HG03097 (cell line): ENCODE measurements at regions not wholly inside any gene's neighbourhood (a gene's known extent, or its start where the extent isn't known, plus 50 kb on each side); places are given as distances from the start of the nearest gene placed in this dataset.

ENCODE experiments used
- ATAC-seq: cut with Tn5 transposase; IDR thresholded peaks from one replicate; pipeline ENCODE4 v1.9.1; 2021; ENCODE audit not compliant: unreplicated experiment, low FRiP score

- no peak for ATAC-seq
These were observed 198.2 kb upstream of the PLEKHG7 start for GRCh38 chr12:92504594-92504981.

DNA sequence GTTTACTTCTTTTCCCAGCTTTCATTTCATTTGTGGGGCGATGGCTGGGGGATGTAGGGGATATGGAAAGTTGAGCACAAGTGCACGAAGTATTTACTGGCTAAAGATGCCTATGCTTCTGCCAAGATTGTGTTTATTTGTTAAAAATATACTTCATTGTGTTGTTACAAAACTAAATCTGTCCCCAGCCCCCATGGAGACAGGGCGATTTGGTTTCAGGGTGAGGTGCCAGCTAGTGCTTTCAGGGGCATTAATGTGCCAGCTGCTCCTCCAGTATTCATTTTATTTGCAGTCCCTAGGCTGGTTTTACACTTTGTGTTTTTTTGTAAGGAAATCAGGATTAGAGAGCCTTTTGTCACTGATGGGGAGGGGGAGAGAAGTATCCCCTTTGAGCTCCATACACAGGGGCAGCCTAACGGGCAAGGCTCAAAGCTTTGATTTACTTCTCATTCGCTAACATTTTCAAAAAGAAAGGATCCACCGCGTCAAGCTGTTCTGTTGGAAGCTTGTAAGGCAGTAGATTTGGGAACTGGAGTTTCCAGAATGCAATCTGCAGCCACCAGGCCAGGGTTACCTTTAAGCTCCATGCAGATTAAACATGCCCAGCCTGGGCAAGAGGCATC is 198.7 kb upstream of the PLEKHG7 start:
- ATAC-seq, result no peak

GRCh38 chr12:92503029-92503931 is 199.5 kb upstream of the PLEKHG7 start:
- peak; percentile 48 for ATAC-seq

- peak; percentile 42 for ATAC-seq
These were observed 200.3 kb upstream of the PLEKHG7 start for GRCh38 chr12:92502417-92503028.

- peak; percentile 63 for ATAC-seq
These were observed 206.0 kb upstream of the PLEKHG7 start for GRCh38 chr12:92496790-92497189.

DNA sequence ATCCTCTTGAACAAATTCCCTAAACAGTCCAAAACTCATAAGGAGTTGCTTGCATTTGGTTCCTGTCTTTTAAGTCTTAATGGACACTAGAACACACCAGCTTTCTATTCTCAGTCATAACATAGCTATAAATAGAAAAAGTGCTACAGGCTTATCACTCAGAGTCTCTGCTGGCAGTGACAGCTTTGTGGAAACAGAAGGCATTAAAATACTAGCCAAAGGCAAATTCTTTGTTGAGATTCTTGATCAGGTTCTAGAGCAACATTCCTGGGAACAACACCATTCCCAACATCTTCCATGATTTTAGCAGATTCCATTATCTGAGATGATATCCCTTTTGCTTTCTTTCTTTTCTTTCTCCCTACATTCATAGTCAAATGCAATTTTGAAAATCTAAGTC is 207.7 kb upstream of the PLEKHG7 start:
- ATAC-seq, result no peak

DNA sequence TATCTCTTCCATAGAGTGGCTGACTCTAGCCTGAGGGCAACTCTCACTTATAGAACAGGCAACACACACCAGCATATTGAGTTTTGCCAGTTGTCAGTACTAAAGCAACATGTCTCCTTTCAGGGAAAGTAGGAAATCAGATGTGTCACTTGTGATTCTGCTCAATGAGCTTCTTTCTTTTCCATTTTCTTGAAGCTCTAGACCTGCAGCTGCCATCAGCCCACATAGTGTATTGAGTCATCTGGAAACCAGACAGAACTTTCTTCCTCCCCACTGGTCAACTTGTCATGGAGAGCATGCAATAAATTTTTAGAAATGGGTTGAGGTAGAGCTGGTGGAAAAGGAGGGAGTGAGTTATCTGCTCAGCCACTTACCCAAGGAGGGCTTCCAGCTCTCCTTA is 209.0 kb upstream of the PLEKHG7 start:
- peak; percentile 38 for ATAC-seq

DNA sequence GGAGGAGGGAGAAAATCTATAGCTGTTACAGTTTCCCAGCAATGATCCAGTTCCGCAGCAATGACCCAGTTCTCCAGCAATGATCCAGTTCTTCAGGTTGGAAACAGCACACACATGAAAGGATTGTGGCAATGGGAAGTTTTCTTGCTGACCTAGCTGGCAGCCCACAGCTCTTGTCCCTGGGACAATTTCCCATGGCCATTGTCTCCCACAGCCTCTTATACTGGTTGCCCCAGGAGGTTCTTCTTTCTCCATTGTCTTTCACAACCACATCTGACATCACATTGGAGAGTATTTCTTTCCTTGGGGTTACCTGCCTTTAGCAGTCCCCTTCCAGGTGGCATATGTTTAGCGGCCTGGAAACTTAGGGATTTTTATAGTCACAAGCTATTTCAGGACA is 209.8 kb upstream of the PLEKHG7 start:
- no peak for ATAC-seq

DNA sequence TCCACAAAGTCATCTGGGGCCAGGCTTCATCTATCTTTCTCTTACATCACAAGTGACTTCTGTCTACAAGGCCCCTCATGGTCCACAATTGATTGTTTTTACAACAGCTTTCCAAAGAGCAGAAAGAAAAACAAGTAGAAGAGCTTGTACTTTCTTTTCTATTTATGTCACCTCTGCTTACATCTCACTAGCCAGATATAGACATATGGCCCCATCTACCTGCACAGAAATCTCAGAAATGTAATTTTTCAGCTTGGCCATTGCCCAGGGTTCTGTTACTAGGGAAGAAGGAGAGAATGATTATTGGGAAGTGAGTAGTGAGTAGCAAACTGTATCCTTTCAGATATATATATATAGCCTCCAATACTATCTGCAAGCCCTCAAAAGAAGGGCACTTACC is 210.5 kb upstream of the PLEKHG7 start:
- ATAC-seq, result no peak

GRCh38 chr12:92489781-92490180 is 213.0 kb upstream of the PLEKHG7 start:
- ATAC-seq, result no peak

GRCh38 chr12:92488735-92489134 is 214.1 kb upstream of the PLEKHG7 start:
- ATAC-seq, result no peak

GRCh38 chr12:92487138-92487485 is 215.7 kb upstream of the PLEKHG7 start:
- no peak for ATAC-seq

- ATAC-seq, result no peak
These were observed 216.2 kb upstream of the PLEKHG7 start for GRCh38 chr12:92486443-92487137.

- ATAC-seq, result no peak
These were observed 217.1 kb upstream of the PLEKHG7 start for GRCh38 chr12:92485351-92486348.

- no peak for ATAC-seq
These were observed 220.2 kb upstream of the PLEKHG7 start for GRCh38 chr12:92482599-92482998.

DNA sequence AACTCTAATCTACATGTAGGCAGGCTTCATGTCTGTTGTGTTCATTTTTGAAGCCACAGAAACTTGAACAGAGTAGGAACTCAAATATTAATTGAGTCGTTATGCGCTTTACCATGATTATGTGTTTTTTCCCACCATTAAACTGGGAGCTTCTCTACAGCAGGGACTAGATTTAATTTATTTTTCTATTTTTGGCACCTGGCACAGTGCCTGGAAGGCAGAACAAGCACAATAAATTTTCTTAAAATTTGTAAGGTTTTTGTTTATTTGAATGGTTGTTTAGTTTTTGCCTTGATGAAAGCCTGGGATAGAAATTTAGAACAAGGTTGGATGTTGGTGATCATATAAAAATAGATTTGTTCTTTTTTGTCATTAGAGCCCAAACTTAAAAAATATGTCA is 221.7 kb upstream of the PLEKHG7 start:
- ATAC-seq, result no peak

DNA sequence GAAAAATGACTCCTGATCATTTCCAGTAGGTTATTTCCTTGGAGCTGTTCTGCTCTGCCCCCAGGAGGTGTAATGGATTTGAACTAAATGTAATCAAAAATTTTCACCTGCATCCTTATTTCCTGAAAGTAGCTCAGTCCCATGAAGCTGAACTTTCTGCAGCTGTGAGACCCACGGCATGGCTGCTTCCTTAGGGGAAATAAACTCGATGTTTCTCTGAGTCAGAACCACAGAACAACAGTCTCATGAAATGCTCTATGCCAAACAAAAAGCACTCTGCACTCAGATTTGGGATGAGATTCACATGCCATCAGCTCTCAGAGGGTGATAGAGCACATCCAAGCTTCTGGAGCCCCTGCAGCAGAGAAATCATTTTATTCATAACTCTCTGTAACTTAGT is 224.1 kb upstream of the PLEKHG7 start:
- no peak for ATAC-seq

DNA sequence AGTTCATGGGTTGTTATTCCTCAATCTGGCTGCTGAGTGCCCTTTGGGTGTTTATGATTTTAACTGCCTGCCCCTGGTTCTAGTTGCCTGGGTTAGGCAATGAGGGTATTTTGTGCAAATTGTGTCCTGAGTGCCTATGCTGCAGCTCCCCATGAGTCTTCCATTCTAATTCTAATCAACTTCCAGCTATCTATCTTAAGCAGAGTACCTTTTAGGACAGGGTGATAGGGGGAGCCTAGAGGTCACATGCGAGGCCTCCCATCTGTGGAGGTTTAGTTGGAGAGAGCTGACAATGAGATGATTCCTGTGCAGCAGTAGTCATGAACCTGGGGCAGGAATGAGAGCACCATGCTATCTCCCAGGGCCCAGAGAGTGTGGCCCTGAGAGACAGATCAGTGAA is 225.9 kb upstream of the PLEKHG7 start:
- no peak for ATAC-seq

DNA sequence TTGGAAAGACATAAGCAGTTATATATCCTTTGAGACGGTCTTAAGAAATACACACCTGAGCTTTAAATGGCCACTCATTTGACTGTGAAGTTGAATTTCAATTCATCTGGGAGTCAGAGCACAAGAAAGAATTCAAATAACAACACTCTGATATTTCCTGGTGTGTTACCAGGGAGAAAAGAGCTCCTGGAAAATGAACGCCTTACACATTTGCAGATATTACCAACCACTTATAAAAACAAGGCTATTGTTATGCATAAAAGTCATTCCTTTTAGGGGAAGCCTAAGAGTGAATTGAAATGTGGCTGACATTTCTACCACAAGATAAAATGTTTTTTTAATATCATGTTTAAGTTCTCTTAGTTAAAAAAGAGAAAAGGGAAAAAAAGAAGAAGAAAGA is 229.2 kb upstream of the PLEKHG7 start:
- ATAC-seq, result no peak

GRCh38 chr12:92472201-92472600 is 230.6 kb upstream of the PLEKHG7 start:
- ATAC-seq, result no peak
